ENCODE measurements at regions not wholly inside any gene's neighbourhood (a gene's known extent, or its start where the extent isn't known, plus 50 kb on each side); places are given as distances from the start of the nearest gene placed in this dataset.

- TF ChIP-seq EP300 (IDR thresholded peaks at IDR 0.05) (no peak), POLR2A (IDR thresholded peaks at IDR 0.05; ENCODE audit: low read depth) (no peak)
Observed at GRCh38 chr1:101388904-101389546, 152.2 kb downstream of the S1PR1 start.
